ENCODE measurements at regions not wholly inside any gene's neighbourhood (a gene's known extent, or its start where the extent isn't known, plus 50 kb on each side); places are given as distances from the start of the nearest gene placed in this dataset.

DNA sequence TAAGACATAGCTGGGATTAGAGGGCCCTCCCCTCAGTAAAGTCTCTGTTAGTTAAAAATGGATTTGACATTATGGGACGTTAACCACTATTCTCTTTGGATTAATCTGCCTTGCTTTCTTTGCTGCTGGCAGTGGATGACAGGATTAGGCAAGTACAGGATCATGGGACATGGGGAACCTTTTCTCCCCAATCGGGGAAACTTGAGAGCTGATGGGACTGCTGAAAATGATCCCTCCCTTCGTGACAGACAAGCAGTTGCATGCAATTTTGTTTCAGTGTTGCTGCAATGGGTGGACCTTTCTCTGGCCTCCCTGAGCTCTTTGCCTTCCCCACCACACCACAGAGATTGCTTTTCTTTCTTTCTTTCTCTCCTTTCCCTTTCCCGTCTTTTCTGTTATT lies 120.2 kb upstream of the BANK1 start:
- Histone ChIP-seq H3K9ac (ENCODE audit: low read length) (no peak overlapping the region), H3K4me2 (ENCODE audit: low read length) (no peak overlapping the region), H3K27ac (ENCODE audit: low read length) (no peak overlapping the region), H3K9me2 (ENCODE audit: insufficient read depth, low read length) (no peaks in the 10 kb centered on the region), H3K36me3 (ENCODE audit: insufficient read depth, low read length) (no peaks in the 10 kb centered on the region), H3K27me3 (ENCODE audit: insufficient read depth, low read depth, low read length) (no peaks in the 10 kb centered on the region), H3F3A (ENCODE audit: insufficient read depth, low read length, poor library complexity, severe bottlenecking) (no peaks in the 10 kb centered on the region), H2AFZ (ENCODE audit: low read depth, low read length) (no peak overlapping the region), H3K79me2 (replicated peaks; ENCODE audit: insufficient read depth, low read length) (no peaks in the 10 kb centered on the region), H3K4me3 (ENCODE audit: low read length) (no peak overlapping the region), H4K20me1 (ENCODE audit: insufficient read depth) (no peaks in the 10 kb centered on the region), H3K9me3 (ENCODE audit: low read length) (no peaks in the 10 kb centered on the region)
- TF ChIP-seq EP300 (conservative IDR thresholded peaks at IDR 0.05; ENCODE audit: poor library complexity, severe bottlenecking), result no peak

DNA sequence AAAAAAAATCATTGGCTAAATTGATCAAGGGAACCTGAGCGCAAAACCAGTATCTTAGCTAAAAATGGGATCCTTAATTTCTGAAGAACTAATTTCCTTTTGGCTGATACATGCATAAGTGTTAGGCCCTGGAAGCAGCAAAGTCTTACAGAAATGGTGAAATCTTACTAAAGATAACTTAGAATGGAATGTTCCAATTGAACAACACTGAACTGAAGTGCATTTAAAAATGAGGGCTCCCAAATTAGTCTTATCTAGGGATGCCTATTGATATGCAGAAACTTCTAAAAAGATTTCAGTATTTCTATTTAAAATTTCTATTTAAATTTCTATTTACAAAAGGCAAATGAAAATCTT lies 120.7 kb upstream of the BANK1 start:
- H3K4me2 ChIP-seq (ENCODE audit: low read length), result no peak overlapping the region
- H3K9me2 ChIP-seq (ENCODE audit: insufficient read depth, low read length), result no peaks in the 10 kb centered on the region
- no peak overlapping the region for H3K27ac ChIP-seq (ENCODE audit: low read length)
- no peaks in the 10 kb centered on the region for H3K79me2 ChIP-seq (replicated peaks; ENCODE audit: insufficient read depth, low read length)
- TF ChIP-seq TAF1 (IDR thresholded peaks at IDR 0.05; ENCODE audit: low read depth), result no peak
- no peak for TF ChIP-seq EZH2 (IDR thresholded peaks at IDR 0.05; ENCODE audit: borderline replicate concordance, insufficient read depth, low read length, poor library complexity, severe bottlenecking)
- TF ChIP-seq, protein P1, sequence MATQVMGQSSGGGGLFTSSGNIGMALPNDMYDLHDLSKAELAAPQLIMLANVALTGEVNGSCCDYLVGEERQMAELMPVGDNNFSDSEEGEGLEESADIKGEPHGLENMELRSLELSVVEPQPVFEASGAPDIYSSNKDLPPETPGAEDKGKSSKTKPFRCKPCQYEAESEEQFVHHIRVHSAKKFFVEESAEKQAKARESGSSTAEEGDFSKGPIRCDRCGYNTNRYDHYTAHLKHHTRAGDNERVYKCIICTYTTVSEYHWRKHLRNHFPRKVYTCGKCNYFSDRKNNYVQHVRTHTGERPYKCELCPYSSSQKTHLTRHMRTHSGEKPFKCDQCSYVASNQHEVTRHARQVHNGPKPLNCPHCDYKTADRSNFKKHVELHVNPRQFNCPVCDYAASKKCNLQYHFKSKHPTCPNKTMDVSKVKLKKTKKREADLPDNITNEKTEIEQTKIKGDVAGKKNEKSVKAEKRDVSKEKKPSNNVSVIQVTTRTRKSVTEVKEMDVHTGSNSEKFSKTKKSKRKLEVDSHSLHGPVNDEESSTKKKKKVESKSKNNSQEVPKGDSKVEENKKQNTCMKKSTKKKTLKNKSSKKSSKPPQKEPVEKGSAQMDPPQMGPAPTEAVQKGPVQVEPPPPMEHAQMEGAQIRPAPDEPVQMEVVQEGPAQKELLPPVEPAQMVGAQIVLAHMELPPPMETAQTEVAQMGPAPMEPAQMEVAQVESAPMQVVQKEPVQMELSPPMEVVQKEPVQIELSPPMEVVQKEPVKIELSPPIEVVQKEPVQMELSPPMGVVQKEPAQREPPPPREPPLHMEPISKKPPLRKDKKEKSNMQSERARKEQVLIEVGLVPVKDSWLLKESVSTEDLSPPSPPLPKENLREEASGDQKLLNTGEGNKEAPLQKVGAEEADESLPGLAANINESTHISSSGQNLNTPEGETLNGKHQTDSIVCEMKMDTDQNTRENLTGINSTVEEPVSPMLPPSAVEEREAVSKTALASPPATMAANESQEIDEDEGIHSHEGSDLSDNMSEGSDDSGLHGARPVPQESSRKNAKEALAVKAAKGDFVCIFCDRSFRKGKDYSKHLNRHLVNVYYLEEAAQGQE (IDR thresholded peaks at IDR 0.05; ENCODE audit: borderline replicate concordance), result no peak
- no peak for TF ChIP-seq POLR2AphosphoS5 (IDR thresholded peaks at IDR 0.05)
- TF ChIP-seq RAD21 (conservative IDR thresholded peaks at IDR 0.05), result no peak
- no peak for TF ChIP-seq EP300 (conservative IDR thresholded peaks at IDR 0.05; ENCODE audit: poor library complexity, severe bottlenecking)
- no peak for TF ChIP-seq MXI1 (conservative IDR thresholded peaks at IDR 0.05; ENCODE audit: poor library complexity, severe bottlenecking)
- TF ChIP-seq SMC3 (conservative IDR thresholded peaks at IDR 0.05; ENCODE audit: poor library complexity), result no peak
- TF ChIP-seq, protein P2, sequence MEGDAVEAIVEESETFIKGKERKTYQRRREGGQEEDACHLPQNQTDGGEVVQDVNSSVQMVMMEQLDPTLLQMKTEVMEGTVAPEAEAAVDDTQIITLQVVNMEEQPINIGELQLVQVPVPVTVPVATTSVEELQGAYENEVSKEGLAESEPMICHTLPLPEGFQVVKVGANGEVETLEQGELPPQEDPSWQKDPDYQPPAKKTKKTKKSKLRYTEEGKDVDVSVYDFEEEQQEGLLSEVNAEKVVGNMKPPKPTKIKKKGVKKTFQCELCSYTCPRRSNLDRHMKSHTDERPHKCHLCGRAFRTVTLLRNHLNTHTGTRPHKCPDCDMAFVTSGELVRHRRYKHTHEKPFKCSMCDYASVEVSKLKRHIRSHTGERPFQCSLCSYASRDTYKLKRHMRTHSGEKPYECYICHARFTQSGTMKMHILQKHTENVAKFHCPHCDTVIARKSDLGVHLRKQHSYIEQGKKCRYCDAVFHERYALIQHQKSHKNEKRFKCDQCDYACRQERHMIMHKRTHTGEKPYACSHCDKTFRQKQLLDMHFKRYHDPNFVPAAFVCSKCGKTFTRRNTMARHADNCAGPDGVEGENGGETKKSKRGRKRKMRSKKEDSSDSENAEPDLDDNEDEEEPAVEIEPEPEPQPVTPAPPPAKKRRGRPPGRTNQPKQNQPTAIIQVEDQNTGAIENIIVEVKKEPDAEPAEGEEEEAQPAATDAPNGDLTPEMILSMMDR (IDR thresholded peaks at IDR 0.05; ENCODE audit: poor library complexity, severe bottlenecking), result no peak
- no peaks in the 10 kb centered on the region for H3K27me3 ChIP-seq (ENCODE audit: insufficient read depth, low read depth, low read length)
- no peaks in the 10 kb centered on the region for H4K20me1 ChIP-seq (ENCODE audit: insufficient read depth)
- H3F3A ChIP-seq (ENCODE audit: insufficient read depth, low read length, poor library complexity, severe bottlenecking), result no peaks in the 10 kb centered on the region
- H3K9me3 ChIP-seq (ENCODE audit: low read length), result no peaks in the 10 kb centered on the region
- no peaks in the 10 kb centered on the region for H3K36me3 ChIP-seq (ENCODE audit: insufficient read depth, low read length)
- H3K9ac ChIP-seq (ENCODE audit: low read length), result no peak overlapping the region
- H3K4me3 ChIP-seq (ENCODE audit: low read length), result no peak overlapping the region
- no peak overlapping the region for H2AFZ ChIP-seq (ENCODE audit: low read depth, low read length)
